MM.1S (cell line): ENCODE measurements at regions not wholly inside any gene's neighbourhood (a gene's known extent, or its start where the extent isn't known, plus 50 kb on each side); places are given as distances from the start of the nearest gene placed in this dataset.
"Not testable (repeated sequence)": the region's sequence is repeated elsewhere in the genome, so short reads cannot be mapped to it uniquely, and the experiment has no call there.

Experiments used
- DNase-seq: peaks from one replicate; pipeline ENCODE4 v3.0.0-alpha.2; 2015
- H2AFZ ChIP-seq: fragments of 300-600 bp; sonication (generic); 2 replicates; pipeline ENCODE4 v1.6.0; 2016; ENCODE audit warnings: antibody characterized with exemption, low read length
- H3F3A ChIP-seq: fragments of 300-600 bp; sonication (generic); 2 replicates; pipeline ENCODE4 v1.6.1; 2016; ENCODE audit warnings: mild to moderate bottlenecking, antibody characterized with exemption, low read length, moderate library complexity, mixed read lengths; ENCODE audit not compliant: insufficient read depth
- H3K27ac ChIP-seq: fragments of 300-600 bp; sonication (generic); 2 replicates; pipeline ENCODE4 v1.5.1; 2016; ENCODE audit warnings: mild to moderate bottlenecking, low read length
- H3K27me3 ChIP-seq: fragments of 300-600 bp; sonication (generic); replicated peaks from 2 replicates; pipeline ENCODE4 v1.6.0; 2016; ENCODE audit warnings: low read length; ENCODE audit not compliant: insufficient read depth
- H3K36me3 ChIP-seq: fragments of 300-600 bp; sonication (generic); replicated peaks from 2 replicates; pipeline ENCODE4 v1.6.1; 2016; ENCODE audit warnings: mild to moderate bottlenecking, low read length, mixed read lengths; ENCODE audit not compliant: insufficient read depth
- H3K4me1 ChIP-seq: fragments of 300-600 bp; sonication (generic); 2 replicates; pipeline ENCODE4 v1.6.1; 2016; ENCODE audit warnings: low read length, mixed read lengths
- H3K4me2 ChIP-seq: fragments of 300-600 bp; sonication (generic); 2 replicates; pipeline ENCODE4 v1.6.0; 2016; ENCODE audit warnings: low read depth, low read length
- H3K4me3 ChIP-seq: fragments of 300-600 bp; sonication (generic); 2 replicates; pipeline ENCODE4 v1.5.1; 2016; ENCODE audit warnings: low read length, mixed read lengths
- H3K79me2 ChIP-seq: fragments of 300-600 bp; sonication (generic); 2 replicates; pipeline ENCODE4 v1.6.1; 2016; ENCODE audit warnings: mixed run types, low read length, mixed read lengths
- H3K9ac ChIP-seq: fragments of 300-600 bp; sonication (generic); 2 replicates; pipeline ENCODE4 v1.6.1; 2016; ENCODE audit warnings: low read length, mixed read lengths
- H3K9me2 ChIP-seq: fragments of 300-600 bp; sonication (generic); replicated peaks from 2 replicates; pipeline ENCODE4 v1.6.1; 2016; ENCODE audit warnings: mild to moderate bottlenecking, low read length, mixed read lengths; ENCODE audit not compliant: insufficient read depth
- H3K9me3 ChIP-seq: fragments of 300-600 bp; sonication (generic); replicated peaks from 2 replicates; pipeline ENCODE4 v1.6.1; 2016; ENCODE audit warnings: mild to moderate bottlenecking, low read length, mixed read lengths; ENCODE audit not compliant: insufficient read depth
- H4K20me1 ChIP-seq: fragments of 300-600 bp; sonication (generic); 2 replicates; pipeline ENCODE4 v1.6.1; 2016; ENCODE audit warnings: mild to moderate bottlenecking, low read length, moderate library complexity, mixed read lengths; ENCODE audit not compliant: insufficient read depth
- EZH2 ChIP-seq: fragments of 300-600 bp; sonication (generic); optimal IDR thresholded peaks from 2 replicates; pipeline ENCODE3; 2017; ENCODE audit warnings: low read depth, mild to moderate bottlenecking, antibody characterized with exemption, low read length, mixed read lengths
- EZH2phosphoT487 ChIP-seq: fragments of 300-600 bp; sonication (generic); IDR thresholded peaks from 2 replicates; pipeline ENCODE4 v1.6.1; 2018; ENCODE audit warnings: antibody characterized with exemption, low read length
- TF ChIP-seq, protein P1 (sequence below): fragments of 300-600 bp; sonication (generic); IDR thresholded peaks from 2 replicates; pipeline ENCODE4 v1.5.1; 2016; ENCODE audit warnings: antibody characterized with exemption, low read length, mixed read lengths

DNA sequence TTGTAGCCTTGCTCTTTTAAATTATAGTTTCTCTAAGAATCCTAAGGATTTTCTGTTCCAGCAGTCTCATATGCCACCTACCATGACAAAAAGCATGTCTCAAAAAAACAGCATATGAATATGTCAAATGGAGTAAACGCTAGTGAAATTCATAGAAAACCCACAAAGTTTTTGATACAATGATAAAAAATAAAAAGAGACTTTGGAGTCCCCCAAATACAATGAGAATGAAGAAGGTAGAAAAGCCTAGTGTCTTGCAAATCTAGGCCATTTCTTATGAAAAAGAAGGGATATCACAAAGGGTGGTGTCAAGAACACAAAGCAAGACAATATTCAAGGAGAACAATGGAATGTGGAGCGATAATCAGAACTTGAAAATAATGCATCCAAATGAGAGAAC is 668.5 kb downstream of the PLOD2 start:
- no peaks in the 10 kb centered on the region for H3K36me3 ChIP-seq

DNA sequence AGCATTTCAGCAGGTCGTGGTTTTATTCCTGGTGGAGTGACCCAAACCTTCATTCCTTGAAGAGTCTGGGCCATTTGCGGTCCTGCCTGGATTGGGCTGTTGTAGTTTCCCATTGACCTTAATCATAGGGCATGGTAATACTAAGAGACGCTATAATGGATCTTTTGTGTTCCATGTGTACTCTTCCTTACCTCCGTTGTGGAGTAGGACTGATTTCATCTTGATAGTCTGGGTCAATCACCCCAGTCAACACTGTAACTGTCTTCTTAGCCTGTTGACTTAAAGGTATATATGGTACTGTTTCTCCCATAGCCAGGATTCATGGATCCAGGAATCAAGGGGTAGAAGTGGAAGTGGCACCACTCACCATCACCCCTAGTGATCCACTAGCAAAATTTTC is 643.6 kb downstream of the PLOD2 start:
- not testable (repeated sequence) for H3K9ac ChIP-seq, H3K27ac ChIP-seq, H3K4me1 ChIP-seq, H3K27me3 ChIP-seq, H3K9me3 ChIP-seq, H3K9me2 ChIP-seq, H3K4me2 ChIP-seq, H2AFZ ChIP-seq, DNase-seq, H3K4me3 ChIP-seq, H4K20me1 ChIP-seq, H3F3A ChIP-seq, H3K36me3 ChIP-seq, H3K79me2 ChIP-seq

More for the DNA sequence above, 668.5 kb downstream of the PLOD2 start:
- no peak overlapping the region for H3K4me3 ChIP-seq
- no peaks in the 10 kb centered on the region for H3K9me3 ChIP-seq
- no peaks in the 10 kb centered on the region for H3K4me1 ChIP-seq
- H3K9ac ChIP-seq, result no peak overlapping the region
- no peaks in the 10 kb centered on the region for H3F3A ChIP-seq
- TF ChIP-seq, protein P1, sequence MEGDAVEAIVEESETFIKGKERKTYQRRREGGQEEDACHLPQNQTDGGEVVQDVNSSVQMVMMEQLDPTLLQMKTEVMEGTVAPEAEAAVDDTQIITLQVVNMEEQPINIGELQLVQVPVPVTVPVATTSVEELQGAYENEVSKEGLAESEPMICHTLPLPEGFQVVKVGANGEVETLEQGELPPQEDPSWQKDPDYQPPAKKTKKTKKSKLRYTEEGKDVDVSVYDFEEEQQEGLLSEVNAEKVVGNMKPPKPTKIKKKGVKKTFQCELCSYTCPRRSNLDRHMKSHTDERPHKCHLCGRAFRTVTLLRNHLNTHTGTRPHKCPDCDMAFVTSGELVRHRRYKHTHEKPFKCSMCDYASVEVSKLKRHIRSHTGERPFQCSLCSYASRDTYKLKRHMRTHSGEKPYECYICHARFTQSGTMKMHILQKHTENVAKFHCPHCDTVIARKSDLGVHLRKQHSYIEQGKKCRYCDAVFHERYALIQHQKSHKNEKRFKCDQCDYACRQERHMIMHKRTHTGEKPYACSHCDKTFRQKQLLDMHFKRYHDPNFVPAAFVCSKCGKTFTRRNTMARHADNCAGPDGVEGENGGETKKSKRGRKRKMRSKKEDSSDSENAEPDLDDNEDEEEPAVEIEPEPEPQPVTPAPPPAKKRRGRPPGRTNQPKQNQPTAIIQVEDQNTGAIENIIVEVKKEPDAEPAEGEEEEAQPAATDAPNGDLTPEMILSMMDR, result no peak
- no peak for TF ChIP-seq EZH2phosphoT487
- no peak for TF ChIP-seq EZH2
- H3K9me2 ChIP-seq, result no peaks in the 10 kb centered on the region
- H3K79me2 ChIP-seq, result no peaks in the 10 kb centered on the region
- DNase-seq, result no peak
- no peaks in the 10 kb centered on the region for H4K20me1 ChIP-seq
- no peak overlapping the region for H3K4me2 ChIP-seq
- H3K27ac ChIP-seq, result no peak overlapping the region
- no peak overlapping the region for H2AFZ ChIP-seq
- H3K27me3 ChIP-seq, result no peaks in the 10 kb centered on the region

DNA sequence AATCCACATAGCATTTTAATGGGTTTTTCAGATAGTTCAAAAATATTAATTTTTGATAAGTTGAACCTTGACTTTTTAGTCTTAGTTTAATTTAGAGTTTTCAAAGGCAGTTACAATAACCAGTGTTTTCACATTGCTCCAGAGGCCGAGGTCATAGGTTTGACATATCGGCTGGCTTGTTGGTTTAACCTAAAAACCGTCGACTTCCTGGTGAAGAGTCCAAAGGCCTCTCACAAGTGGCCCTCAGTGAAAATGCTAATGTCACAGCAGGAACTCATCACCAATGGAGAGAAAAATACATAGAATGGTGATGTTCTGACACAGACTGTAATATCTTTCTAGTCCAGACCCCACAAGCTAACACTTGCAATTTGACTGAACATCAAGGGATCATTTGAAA is 642.3 kb downstream of the PLOD2 start:
- no peak overlapping the region for H3K9ac ChIP-seq
- H3K27ac ChIP-seq, result no peak overlapping the region
- no peaks in the 10 kb centered on the region for H3K79me2 ChIP-seq
- no peak overlapping the region for H2AFZ ChIP-seq
- no peaks in the 10 kb centered on the region for H3F3A ChIP-seq
- no peaks in the 10 kb centered on the region for H4K20me1 ChIP-seq
- no peaks in the 10 kb centered on the region for H3K9me2 ChIP-seq
- DNase-seq, result no peak
- no peaks in the 10 kb centered on the region for H3K36me3 ChIP-seq
- no peaks in the 10 kb centered on the region for H3K9me3 ChIP-seq
- no peaks in the 10 kb centered on the region for H3K4me1 ChIP-seq
- no peak overlapping the region for H3K4me3 ChIP-seq
- no peak for TF ChIP-seq EZH2phosphoT487
- TF ChIP-seq, protein P1, result no peak
- H3K27me3 ChIP-seq, result no peaks in the 10 kb centered on the region
- no peak overlapping the region for H3K4me2 ChIP-seq

DNA sequence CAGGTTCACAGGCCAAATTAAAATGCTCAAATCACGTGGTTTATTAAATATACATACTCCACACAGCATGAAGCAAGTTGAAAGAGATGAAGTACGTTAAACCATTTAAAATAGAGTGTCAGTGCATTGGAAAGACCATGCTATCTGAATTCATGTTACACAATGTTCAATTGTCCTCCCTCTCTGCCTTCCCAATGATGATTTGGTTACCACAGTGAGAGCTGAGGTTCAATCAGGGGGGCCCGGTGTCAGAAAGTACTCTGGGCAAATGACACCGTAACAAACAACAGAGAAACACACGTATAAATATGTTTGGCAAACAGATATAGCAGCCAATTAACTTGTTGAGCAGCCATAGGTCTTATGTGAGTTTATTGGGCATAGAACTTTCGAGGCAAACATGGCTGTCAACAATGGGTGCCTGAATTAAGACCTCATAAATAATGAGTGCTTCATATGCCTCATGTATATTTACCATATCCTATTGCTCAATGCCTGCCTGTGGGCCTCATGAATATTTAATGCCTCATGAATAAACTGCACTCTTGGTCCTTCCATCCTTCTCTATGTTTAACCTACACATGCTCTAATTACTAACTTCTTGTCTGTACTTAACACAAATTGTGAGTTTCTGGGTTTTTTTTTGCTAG is 641.5 kb downstream of the PLOD2 start:
- Histone ChIP-seq H3K79me2 (no peaks in the 10 kb centered on the region), H3K4me1 (no peaks in the 10 kb centered on the region), H3K27me3 (no peaks in the 10 kb centered on the region), H3K9ac (no peak overlapping the region), H3K9me2 (no peaks in the 10 kb centered on the region), H3K36me3 (no peaks in the 10 kb centered on the region), H3K4me3 (no peak overlapping the region), H3F3A (no peaks in the 10 kb centered on the region), H3K4me2 (no peak overlapping the region), H3K27ac (no peak overlapping the region), H4K20me1 (no peaks in the 10 kb centered on the region), H2AFZ (no peak overlapping the region), H3K9me3 (no peaks in the 10 kb centered on the region)
- TF ChIP-seq EZH2phosphoT487 (no peak), EZH2 (no peak)
- TF ChIP-seq, protein P1, result no peak
- DNase-seq, result no peak
